ENCODE measurements at regions not wholly inside any gene's neighbourhood (a gene's known extent, or its start where the extent isn't known, plus 50 kb on each side); places are given as distances from the start of the nearest gene placed in this dataset.

DNA sequence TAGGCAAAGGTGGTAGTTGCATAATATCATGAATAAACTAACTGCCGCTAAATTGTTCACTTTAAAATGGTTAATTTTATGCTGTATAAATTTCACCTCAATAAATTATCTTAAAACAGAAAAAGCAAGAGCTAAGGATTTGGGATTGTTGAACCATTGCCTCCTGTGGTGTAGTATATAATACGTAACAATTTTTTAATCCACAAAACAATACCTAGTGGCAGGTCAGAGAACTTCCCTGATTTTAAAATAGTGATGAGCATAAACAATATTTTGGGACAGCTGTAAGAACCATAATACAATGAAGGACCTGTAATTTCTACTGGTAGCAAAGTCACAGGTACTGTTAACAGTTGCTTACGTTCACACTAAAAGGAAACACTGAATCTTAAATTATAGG is 161.9 kb upstream of the PRNP start (continued):
- TF ChIP-seq CBX8 (IDR thresholded peaks at IDR 0.05): no peak
- TF ChIP-seq RARB (CRISPR knock-in tag; IDR thresholded peaks at IDR 0.05): no peak
- TF ChIP-seq ZC3H11A (IDR thresholded peaks at IDR 0.05): no peak
- TF ChIP-seq PHF8 (IDR thresholded peaks at IDR 0.05; ENCODE audit: borderline replicate concordance, low read depth): no peak
- no peak for TF ChIP-seq HOXB5 (CRISPR knock-in tag; IDR thresholded peaks at IDR 0.05)

DNA sequence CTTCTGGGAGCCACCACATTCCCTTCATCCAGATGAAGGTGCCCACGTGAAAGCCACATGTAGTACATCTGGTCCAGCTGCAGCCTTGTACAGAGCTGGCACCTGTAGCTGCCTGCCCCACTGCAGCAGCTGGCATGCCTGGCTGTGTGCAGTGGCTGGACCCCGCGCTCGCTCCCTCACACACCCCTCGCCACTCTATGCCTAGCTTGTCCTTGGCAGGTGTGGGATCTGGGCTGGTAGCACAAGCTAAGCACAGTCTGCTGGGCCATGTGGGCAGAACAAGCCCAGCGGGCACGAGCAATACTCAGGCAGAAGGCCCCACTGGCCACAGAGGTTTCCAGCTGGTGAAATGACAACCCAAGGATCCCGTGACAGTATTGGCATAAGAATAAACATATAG is 163.9 kb upstream of the PRNP start:
- Histone ChIP-seq H3K4me3 (no peak overlapping the region), H3K9me3 (no peaks in the 10 kb centered on the region), H3K4me2 (no peak overlapping the region), H3K4me1 (no peaks in the 10 kb centered on the region), H3K27ac (no peak overlapping the region)
- WGBS (ENCODE audit: missing lambda C conversion rate): 93% methylated on average over 8 of the region's 8 CpGs
- ATAC-seq: no peak
- POLR2A ChIA-PET: no interaction called here
- CTCF ChIA-PET: interaction anchor here (1.0 to 1.4 kb wide), 3 partner anchors 9 to 31 kb away, joined by 3 read pairs; no protein-coding TSS in a partner anchor
- TF ChIP-seq TP53 (CRISPR knock-in tag; IDR thresholded peaks at IDR 0.05) (no peak), HDAC2 (IDR thresholded peaks at IDR 0.05) (no peak), HOXA7 (CRISPR knock-in tag; IDR thresholded peaks at IDR 0.05) (no peak), EHF (CRISPR knock-in tag; IDR thresholded peaks at IDR 0.05) (no peak), FOXS1 (CRISPR knock-in tag; IDR thresholded peaks at IDR 0.05) (no peak), EP300 (IDR thresholded peaks at IDR 0.05) (no peak), JUN (IDR thresholded peaks at IDR 0.05) (no peak), FOSB (CRISPR knock-in tag; IDR thresholded peaks at IDR 0.05) (no peak), FOSL2 (IDR thresholded peaks at IDR 0.05) (no peak), FOSL2 (CRISPR knock-in tag; IDR thresholded peaks at IDR 0.05) (no peak), RNF2 (IDR thresholded peaks at IDR 0.05; ENCODE audit: borderline replicate concordance, low read depth) (no peak), TFCP2L1 (CRISPR knock-in tag; IDR thresholded peaks at IDR 0.05) (no peak), ZC3H11A (IDR thresholded peaks at IDR 0.05) (no peak), RFX5 (IDR thresholded peaks at IDR 0.05) (no peak), HOXB13 (CRISPR knock-in tag; IDR thresholded peaks at IDR 0.05; ENCODE audit: low read depth) (no peak), MYC (IDR thresholded peaks at IDR 0.05; ENCODE audit: borderline replicate concordance, low read length) (no peak)
- TF ChIP-seq, protein P1, sequence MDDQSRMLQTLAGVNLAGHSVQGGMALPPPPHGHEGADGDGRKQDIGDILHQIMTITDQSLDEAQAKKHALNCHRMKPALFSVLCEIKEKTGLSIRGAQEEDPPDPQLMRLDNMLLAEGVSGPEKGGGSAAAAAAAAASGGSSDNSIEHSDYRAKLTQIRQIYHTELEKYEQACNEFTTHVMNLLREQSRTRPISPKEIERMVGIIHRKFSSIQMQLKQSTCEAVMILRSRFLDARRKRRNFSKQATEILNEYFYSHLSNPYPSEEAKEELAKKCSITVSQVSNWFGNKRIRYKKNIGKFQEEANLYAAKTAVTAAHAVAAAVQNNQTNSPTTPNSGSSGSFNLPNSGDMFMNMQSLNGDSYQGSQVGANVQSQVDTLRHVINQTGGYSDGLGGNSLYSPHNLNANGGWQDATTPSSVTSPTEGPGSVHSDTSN (IDR thresholded peaks at IDR 0.05): no peak
- TF ChIP-seq, protein P2, sequence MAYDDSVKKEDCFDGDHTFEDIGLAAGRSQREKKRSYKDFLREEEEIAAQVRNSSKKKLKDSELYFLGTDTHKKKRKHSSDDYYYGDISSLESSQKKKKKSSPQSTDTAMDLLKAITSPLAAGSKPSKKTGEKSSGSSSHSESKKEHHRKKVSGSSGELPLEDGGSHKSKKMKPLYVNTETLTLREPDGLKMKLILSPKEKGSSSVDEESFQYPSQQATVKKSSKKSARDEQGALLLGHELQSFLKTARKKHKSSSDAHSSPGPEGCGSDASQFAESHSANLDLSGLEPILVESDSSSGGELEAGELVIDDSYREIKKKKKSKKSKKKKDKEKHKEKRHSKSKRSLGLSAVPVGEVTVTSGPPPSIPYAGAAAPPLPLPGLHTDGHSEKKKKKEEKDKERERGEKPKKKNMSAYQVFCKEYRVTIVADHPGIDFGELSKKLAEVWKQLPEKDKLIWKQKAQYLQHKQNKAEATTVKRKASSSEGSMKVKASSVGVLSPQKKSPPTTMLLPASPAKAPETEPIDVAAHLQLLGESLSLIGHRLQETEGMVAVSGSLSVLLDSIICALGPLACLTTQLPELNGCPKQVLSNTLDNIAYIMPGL (CRISPR knock-in tag; IDR thresholded peaks at IDR 0.05; ENCODE audit: borderline replicate concordance): no peak
- TF ChIP-seq, protein P3, sequence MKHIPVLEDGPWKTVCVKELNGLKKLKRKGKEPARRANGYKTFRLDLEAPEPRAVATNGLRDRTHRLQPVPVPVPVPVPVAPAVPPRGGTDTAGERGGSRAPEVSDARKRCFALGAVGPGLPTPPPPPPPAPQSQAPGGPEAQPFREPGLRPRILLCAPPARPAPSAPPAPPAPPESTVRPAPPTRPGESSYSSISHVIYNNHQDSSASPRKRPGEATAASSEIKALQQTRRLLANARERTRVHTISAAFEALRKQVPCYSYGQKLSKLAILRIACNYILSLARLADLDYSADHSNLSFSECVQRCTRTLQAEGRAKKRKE (CRISPR knock-in tag; IDR thresholded peaks at IDR 0.05; ENCODE audit: low read depth): no peak
- TF ChIP-seq, protein P4, sequence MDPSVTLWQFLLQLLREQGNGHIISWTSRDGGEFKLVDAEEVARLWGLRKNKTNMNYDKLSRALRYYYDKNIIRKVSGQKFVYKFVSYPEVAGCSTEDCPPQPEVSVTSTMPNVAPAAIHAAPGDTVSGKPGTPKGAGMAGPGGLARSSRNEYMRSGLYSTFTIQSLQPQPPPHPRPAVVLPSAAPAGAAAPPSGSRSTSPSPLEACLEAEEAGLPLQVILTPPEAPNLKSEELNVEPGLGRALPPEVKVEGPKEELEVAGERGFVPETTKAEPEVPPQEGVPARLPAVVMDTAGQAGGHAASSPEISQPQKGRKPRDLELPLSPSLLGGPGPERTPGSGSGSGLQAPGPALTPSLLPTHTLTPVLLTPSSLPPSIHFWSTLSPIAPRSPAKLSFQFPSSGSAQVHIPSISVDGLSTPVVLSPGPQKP (IDR thresholded peaks at IDR 0.05; ENCODE audit: low read depth, low read length): no peak
- DNase-seq (ENCODE audit: low read depth in 1 of 2, low spot score in 1 of 2): no peak
- FAIRE-seq: no peak

Data from A549 (cell line).